ENCODE measurements at regions not wholly inside any gene's neighbourhood (a gene's known extent, or its start where the extent isn't known, plus 50 kb on each side); places are given as distances from the start of the nearest gene placed in this dataset.

GRCh38 chr2:120971866-120972265 lies 236.2 kb downstream of the GLI2 start:
- FAIRE-seq = no peak
- no peak for DNase-seq (ENCODE audit: low spot score)

DNA sequence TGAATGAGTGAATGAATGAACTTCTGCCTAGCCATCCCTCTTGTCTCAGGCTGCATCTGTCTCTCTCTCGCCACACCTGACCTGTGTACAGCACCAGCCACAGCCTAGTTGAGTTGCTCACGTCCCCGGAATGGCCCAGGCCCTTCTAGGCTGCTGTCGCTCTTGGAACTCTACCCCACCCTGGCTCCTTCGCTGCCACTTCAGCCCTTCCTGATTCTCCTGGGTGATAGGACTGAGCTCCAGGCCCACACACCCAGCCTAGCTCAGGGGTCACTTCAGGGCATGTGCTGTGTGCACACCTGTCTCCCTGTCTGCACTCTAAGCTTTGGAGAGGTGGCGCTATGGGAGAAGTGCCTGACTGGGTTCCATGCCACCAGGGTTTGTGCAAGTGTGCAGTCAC lies 236.6 kb downstream of the GLI2 start:
- FAIRE-seq = no peak
- DNase-seq (ENCODE audit: low spot score) = no peak

- DNase-seq (ENCODE audit: low spot score) = no peak
- no peak for FAIRE-seq
Measured at GRCh38 chr2:120973196-120973595, 237.5 kb downstream of the GLI2 start.

- FAIRE-seq (no peak), DNase-seq (ENCODE audit: low spot score) (no peak)
Measured at GRCh38 chr2:120974950-120975349, 239.3 kb downstream of the GLI2 start.

DNA sequence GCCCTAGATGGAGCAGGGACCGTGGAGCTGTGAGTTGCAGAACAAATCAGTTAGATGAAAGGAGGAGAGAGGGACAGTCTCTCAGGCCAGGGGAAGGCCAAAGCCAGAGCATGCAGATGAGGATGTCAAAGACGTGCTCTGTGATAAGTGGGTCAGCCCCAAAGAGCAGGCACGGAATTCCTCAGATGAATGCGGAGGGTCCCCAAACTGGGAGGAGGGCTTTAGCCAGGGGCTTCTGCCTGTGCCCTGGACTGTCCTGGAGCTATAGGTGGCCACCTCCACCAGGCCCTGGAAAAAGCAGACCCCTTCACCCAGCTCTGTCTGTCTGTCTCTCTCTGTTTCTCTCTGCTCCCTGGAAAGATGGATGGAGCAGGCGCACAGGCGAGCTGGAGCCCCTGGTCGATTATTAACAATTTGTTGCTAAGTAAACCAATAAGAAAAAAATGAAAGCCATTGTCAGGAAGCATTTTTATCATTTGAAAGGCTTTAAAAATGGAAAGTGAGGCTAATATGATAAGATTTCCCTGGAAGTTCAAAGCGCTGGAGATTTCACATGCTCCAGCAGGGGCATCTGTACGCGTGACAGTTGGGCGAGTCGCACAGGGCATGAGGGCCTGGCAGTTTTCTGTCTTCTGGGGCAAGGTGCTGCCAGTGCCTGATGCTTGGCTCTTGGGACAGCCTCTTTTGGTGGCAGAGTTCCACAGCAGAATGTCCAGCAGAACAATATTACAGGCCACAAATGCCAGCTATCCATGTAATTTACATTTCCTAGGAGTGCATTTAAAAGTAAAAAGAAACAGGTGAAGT lies 241.0 kb downstream of the GLI2 start:
- DNase-seq (ENCODE audit: low spot score) = no peak
- FAIRE-seq = no peak

- FAIRE-seq = no peak
- DNase-seq (ENCODE audit: low spot score) = no peak
Measured at GRCh38 chr2:120977582-120978358, 242.1 kb downstream of the GLI2 start.

GRCh38 chr2:120978359-120979050 lies 242.8 kb downstream of the GLI2 start:
- DNase-seq (ENCODE audit: low spot score) = no peak
- FAIRE-seq = no peak

- FAIRE-seq = no peak
- DNase-seq (ENCODE audit: low spot score) = no peak
Measured at GRCh38 chr2:120979398-120979797, 243.7 kb downstream of the GLI2 start.

DNA sequence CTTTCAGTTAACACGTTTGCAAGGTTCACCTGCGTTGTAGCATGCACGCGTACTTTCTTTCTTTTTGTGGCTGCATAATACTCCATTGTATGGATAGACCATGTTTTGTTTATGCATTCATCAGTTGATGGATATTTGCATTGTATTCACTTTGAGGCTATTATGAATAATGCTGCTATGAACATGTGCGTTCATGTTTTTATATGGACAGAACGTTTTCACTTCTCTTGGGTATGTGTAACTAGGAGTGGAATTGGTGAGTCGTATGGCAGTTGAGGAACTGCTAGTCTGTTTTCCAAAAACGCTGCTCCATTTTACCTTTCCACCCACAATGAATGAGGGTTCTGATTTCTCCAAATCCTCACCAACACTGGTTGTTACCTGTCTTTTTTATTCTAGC lies 244.3 kb downstream of the GLI2 start:
- DNase-seq (ENCODE audit: low spot score) (no peak), FAIRE-seq (no peak)

DNA sequence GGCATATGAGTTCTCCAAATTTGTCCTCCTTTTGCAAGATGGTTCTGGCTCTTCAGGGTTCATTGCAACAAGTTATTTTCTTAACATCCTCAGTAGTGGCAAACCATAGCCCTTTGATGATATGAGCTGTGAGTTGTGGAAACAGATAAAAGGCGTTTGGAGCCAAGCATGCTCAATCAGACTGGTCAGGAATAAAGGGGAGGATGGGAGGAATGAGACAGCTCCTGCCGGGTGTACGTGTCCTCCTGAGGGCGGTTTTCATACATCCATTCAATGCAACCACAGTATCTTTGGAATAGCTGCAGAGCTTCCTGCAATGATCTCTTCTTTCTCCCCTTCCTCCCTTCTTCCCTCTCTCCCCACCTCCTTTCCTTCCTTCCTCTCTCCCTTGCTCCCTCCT lies 245.8 kb downstream of the GLI2 start:
- FAIRE-seq (no peak), DNase-seq (ENCODE audit: low spot score) (no peak)

GRCh38 chr2:120982598-120982997 lies 246.9 kb downstream of the GLI2 start:
- DNase-seq (ENCODE audit: low spot score) (no peak), FAIRE-seq (no peak)

DNA sequence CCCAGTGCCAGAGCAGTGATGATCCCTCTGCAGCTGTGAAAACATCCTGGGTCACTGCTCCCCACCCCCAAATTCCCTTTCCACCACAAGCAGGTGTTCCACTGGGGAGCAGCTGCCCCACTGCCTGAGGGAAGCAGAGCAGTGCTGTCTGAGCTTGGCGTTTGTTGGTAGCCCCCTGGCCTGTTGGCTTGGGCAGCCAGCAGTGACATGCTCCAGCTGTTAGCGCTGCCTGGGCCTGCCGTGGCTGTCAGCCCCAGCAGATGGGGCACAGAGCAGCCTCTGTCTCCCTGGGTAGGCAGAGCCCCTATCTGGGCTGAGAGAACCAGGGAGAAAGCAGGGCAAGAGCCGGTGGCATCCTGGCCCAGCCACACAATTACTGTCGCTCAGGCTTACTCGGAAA lies 247.7 kb downstream of the GLI2 start:
- no peak for DNase-seq (ENCODE audit: low spot score)
- FAIRE-seq = no peak

DNA sequence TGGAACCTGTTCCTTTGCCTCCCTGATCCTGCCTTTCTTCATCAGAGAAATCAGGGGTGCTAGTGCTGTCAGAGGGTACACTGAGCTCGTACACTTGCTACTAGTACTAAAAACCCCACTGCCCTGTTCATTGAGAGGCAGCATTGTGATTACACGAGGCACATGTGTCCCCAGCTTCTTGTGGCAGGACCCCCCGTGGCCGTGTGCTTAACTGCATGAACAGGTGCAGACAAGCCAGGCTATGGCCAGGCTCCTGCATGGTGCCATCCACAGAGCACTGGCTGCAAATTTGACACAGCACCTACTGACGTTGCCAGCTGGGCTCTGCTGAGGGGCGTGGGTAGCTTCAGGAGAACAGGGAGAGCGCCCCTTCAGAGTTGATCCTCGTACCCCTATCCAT lies 248.4 kb downstream of the GLI2 start:
- FAIRE-seq (no peak), DNase-seq (ENCODE audit: low spot score) (no peak)

DNA sequence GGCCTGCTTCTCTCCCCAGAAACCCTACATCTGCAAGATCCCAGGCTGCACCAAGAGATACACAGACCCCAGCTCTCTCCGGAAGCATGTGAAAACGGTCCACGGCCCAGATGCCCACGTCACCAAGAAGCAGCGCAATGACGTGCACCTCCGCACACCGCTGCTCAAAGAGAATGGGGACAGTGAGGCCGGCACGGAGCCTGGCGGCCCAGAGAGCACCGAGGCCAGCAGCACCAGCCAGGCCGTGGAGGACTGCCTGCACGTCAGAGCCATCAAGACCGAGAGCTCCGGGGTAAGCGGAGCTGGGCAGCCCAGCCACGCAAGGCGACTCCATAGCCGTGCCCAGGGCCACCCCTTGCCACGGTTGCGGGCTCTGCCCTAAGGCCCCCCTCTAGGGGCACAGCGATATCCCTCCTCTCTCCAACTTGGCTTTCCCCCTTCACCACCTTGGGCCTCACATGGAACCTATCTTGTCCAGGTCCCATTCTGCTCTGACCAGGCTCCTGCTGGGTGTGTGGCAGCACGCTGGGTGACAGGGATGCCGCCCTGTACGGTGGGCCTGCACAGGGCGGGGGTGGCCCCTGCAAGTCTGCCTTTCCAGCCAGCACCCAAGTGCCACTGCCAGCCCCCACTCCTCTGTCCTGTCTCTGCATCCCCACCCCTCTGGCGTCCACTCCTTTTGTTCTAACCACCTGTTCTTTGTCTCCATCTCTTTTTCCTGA lies 248.9 kb downstream of the GLI2 start:
- FAIRE-seq (no peak), DNase-seq (ENCODE audit: low spot score) (no peak)

- FAIRE-seq (no peak), DNase-seq (ENCODE audit: low spot score) (no peak)
Measured at GRCh38 chr2:120985174-120985996, 249.7 kb downstream of the GLI2 start.

- FAIRE-seq = no peak
- no peak for DNase-seq (ENCODE audit: low spot score)
Measured at GRCh38 chr2:120985997-120986651, 250.5 kb downstream of the GLI2 start.

GRCh38 chr2:120986898-120987650 lies 251.4 kb downstream of the GLI2 start:
- FAIRE-seq (no peak), DNase-seq (ENCODE audit: low spot score) (no peak)

GRCh38 chr2:120988051-120988699 lies 252.5 kb downstream of the GLI2 start:
- FAIRE-seq (no peak), DNase-seq (ENCODE audit: low spot score) (no peak)

All from RCC 7860 (cell line).